Liver (tissue), 3 donors: ENCODE measurements at regions not wholly inside any gene's neighbourhood (a gene's known extent, or its start where the extent isn't known, plus 50 kb on each side); places are given as distances from the start of the nearest gene placed in this dataset.

Source experiments
- CTCF ChIP-seq: fragments of 150-350 bp; IDR thresholded peaks from 2 replicates; pipeline ENCODE4 v1.5.1; 2017; ENCODE audit warnings: improper control_type of control experiment, low read depth, low read length; ENCODE audit not compliant: missing input control
- GABPA ChIP-seq, 2 donors: IDR thresholded peaks in 1 of 2; conservative IDR thresholded peaks in 1 of 2; 2 replicates each; pipeline ENCODE4 v1.6.1; 2016; ENCODE audit warnings: antibody characterized with exemption in 2 of 2, mild to moderate bottlenecking in 1 of 2, moderate library complexity in 1 of 2
- MAX ChIP-seq: IDR thresholded peaks from 2 replicates; pipeline ENCODE4 v1.6.1; 2016; ENCODE audit warnings: antibody characterized with exemption
- RAD21 ChIP-seq, 2 donors: IDR thresholded peaks; 2 replicates each; pipeline ENCODE4 v1.6.1; 2016; ENCODE audit warnings: antibody characterized with exemption in 2 of 2, mild to moderate bottlenecking in 2 of 2
- REST ChIP-seq: IDR thresholded peaks from 2 replicates; pipeline ENCODE4 v1.6.1; 2016; ENCODE audit warnings: antibody characterized with exemption, mild to moderate bottlenecking
- SP1 ChIP-seq: IDR thresholded peaks from 2 replicates; pipeline ENCODE4 v1.6.1; 2018; ENCODE audit warnings: antibody characterized with exemption, mild to moderate bottlenecking
- TAF1 ChIP-seq: conservative IDR thresholded peaks from 2 replicates; pipeline ENCODE4 v1.6.1; 2016; ENCODE audit warnings: antibody characterized with exemption, mild to moderate bottlenecking
- ZBTB33 ChIP-seq: IDR thresholded peaks from 2 replicates; pipeline ENCODE4 v1.6.1; 2016; ENCODE audit warnings: antibody characterized with exemption
- donor health status: healthy.
- donor health status: healthy.

- TF ChIP-seq SP1 (no peak), CTCF (no peak), MAX (no peak), ZBTB33 (no peak), TAF1 (no peak), REST (no peak), GABPA (IDR thresholded peaks at IDR 0.05 in 1 of 2, conservative IDR thresholded peaks at IDR 0.05 in 1 of 2) (no peak), RAD21 (IDR thresholded peaks at IDR 0.05) (no peak)
Observed at GRCh38 chr9:73810585-73811215, 659.0 kb downstream of the ANXA1 start.
